ENCODE measurements at regions not wholly inside any gene's neighbourhood (a gene's known extent, or its start where the extent isn't known, plus 50 kb on each side); places are given as distances from the start of the nearest gene placed in this dataset.
A peak's percentile ranks its signal among the peaks of the same experiment; 100 is the strongest.

DNA sequence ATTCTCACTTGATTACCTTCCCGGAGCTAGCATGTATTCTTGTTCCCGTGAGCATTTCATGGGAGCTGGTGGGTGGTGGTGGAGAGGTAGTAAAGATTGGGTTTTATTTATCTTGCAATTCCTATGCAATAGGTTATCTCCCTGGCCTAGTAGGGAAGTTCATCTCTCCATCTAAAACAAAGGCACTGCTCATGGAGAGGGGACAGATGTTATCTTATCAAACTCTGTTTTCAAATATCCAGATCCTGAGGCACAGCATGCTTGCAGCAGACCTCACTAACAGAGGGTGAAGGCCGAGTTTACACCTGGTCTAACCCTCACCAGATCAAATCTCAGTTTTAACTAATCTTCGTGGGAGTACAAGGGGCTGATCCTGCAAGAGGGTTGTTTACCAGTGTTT, 98.9 kb downstream of the CYRIA start:
- DNase-seq (ENCODE audit: low read depth in 3 of 3, low spot score in 2 of 3): no peak

DNA sequence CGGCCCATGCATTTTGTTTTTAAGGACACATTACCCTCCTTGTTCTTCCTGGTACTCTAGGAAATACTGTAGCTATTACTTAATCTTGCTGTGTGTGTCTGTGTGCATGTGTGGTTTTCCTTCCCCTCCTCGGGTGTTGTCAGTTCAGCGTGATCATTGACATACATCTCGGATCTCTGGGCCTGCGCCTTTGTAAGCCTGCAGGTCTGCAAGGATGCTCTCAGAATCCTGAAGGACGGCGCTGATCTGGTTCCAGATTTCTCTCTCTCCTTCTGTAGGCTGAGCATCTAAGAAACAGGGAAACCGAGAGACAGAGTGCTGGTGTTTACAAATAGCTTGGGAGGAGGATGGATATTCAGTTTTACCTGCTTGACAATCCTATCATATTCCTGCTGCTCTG, 100.2 kb downstream of the CYRIA start:
- DNase-seq (ENCODE audit: low read depth in 3 of 3, low spot score in 2 of 3): no peak

GRCh38 chr2:16561676-16562075, 104.0 kb downstream of the CYRIA start:
- DNase-seq (ENCODE audit: low read depth in 3 of 3, low spot score in 2 of 3): no peak

GRCh38 chr2:16561251-16561650, 104.4 kb downstream of the CYRIA start:
- DNase-seq (ENCODE audit: low read depth in 3 of 3, low spot score in 2 of 3): no peak

GRCh38 chr2:16559278-16560067, 106.2 kb downstream of the CYRIA start:
- DNase-seq (ENCODE audit: low read depth in 3 of 3, low spot score in 2 of 3): no peak

DNA sequence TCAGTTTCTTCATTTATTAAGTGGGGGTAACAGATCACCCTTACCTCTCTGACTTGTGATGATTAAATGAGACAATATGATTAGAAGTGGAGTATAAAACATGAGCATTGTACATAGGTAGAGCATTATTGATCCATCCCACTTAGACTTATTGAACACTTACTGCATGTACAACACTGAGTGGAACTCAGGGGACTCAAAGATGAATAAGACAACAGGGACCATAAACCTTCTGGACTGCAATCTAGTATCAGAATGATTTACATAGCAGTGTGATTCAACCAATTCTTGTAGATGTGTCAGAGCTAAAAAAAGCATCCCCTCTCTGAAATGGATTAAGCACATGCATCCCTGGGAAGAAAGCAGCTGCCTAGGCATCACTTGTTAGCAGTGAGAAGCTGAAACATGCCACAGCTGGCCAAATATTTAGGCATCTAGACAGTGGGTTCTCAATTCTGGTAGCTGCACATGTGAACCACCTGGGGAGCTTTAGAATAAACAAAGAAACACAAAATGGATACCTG, 111.5 kb downstream of the CYRIA start:
- DNase-seq (ENCODE audit: low read depth in 3 of 3, low spot score in 2 of 3): no peak

DNA sequence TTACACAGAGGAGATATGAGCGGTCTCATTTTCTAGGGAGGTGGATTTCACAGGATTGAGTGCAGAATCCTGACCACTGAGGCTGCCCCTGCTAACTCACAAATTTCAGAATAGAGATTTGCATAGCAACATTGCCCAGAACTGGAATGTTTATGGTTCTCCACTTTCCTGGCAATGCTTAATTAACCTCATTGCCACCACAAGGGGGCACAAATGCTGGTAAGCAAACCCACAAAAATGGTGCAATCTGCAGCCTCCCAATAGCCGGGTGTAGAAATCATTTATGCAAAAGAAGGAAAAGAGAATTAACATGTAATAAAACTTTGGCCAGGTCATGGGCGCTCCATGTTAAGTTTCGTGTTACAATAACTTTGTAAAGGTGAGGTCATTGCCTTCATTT, 112.4 kb downstream of the CYRIA start:
- no peak for DNase-seq (ENCODE audit: low read depth in 3 of 3, low spot score in 2 of 3)

GRCh38 chr2:16552202-16552601, 113.4 kb downstream of the CYRIA start:
- DNase-seq (ENCODE audit: low read depth in 3 of 3, low spot score in 2 of 3): no peak

DNA sequence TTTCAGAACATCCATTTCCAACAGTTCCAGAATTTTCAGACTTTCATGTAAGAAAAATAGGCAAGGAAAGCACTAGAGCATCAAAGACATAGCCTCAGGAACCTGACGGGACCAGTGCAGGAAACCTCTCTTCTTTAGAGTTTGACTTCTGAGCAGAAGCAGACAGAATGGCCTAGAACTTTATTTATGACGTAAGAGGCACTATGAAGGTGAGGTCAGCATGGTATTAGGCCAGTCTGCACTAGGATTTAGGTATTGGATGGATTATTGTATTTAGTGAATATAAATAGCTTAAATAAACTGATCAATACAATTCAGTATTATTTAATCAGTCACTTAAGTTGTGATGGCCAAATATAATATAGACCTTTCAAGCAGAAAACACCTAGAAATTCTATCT, 117.6 kb downstream of the CYRIA start:
- DNase-seq (ENCODE audit: low read depth in 3 of 3, low spot score in 2 of 3): no peak

DNA sequence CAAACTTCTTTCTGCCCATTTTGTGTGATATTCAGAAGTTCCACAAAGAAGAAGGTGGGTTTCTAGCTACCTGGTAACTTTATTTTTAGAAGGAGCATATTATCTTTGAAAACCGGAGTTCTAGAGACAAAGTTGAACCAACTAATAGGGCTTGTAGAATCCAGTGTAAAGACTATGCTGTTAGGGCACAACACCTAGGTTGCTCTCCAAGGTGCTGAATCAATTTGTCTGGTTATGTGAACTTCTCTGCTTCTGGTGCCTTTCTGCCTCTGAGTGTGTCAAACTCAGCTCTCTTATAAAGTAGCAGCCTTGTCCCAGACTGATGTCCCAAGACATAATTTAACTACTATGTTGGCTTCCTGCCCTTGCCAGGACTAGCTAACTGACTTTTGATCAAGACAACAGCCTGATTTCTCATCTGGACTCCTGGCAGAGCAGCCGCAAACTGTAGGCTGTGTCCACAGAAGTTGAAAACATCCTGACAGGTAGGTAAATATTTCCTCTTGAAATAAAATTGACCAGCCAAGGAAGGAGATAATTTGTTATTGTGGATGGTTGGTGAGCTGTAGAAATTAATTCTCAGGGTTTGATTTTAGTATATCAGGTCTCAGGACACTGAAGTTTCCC, 119.4 kb downstream of the CYRIA start:
- peak; percentile 53 to 83 (median 81) for DNase-seq (ENCODE audit: low read depth in 3 of 3, low spot score in 2 of 3)

GRCh38 chr2:16538707-16539106, 126.9 kb downstream of the CYRIA start:
- DNase-seq (ENCODE audit: low read depth in 3 of 3, low spot score in 2 of 3): no peak

DNA sequence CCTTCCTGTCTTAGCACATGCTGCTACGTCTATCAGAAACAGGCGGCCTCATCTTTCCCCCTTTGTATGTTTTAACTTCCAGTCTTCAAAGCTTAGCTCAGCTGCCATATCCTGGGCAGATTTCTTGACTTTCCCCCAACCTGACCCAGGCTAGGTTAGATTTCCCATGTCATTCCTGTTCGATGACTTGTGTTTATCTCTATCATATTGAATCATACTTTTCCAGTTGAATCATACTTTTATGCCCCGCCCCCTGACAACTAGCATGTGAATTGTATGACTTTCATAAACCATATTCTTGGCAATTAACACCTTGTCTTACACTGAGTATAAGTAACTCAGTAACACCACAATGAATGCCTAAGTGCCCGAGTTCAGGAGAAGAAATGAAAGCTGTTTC, 128.3 kb downstream of the CYRIA start:
- DNase-seq (ENCODE audit: low read depth in 3 of 3, low spot score in 2 of 3): no peak

GRCh38 chr2:16526193-16526592, 139.4 kb downstream of the CYRIA start:
- no peak for DNase-seq (ENCODE audit: low read depth in 3 of 3, low spot score in 2 of 3)

- no peak for DNase-seq (ENCODE audit: low read depth in 3 of 3, low spot score in 2 of 3)
Measured at GRCh38 chr2:16525265-16525887, 140.3 kb downstream of the CYRIA start.

- no peak for DNase-seq (ENCODE audit: low read depth in 3 of 3, low spot score in 2 of 3)
Measured at GRCh38 chr2:16523711-16524110, 141.9 kb downstream of the CYRIA start.

- peak; percentile 33 to 63 (median 54) for DNase-seq (ENCODE audit: low read depth in 3 of 3, low spot score in 2 of 3)
Measured at GRCh38 chr2:16522031-16522831, 143.4 kb downstream of the CYRIA start.

GRCh38 chr2:16520891-16521290, 144.7 kb downstream of the CYRIA start:
- no peak for DNase-seq (ENCODE audit: low read depth in 3 of 3, low spot score in 2 of 3)

DNA sequence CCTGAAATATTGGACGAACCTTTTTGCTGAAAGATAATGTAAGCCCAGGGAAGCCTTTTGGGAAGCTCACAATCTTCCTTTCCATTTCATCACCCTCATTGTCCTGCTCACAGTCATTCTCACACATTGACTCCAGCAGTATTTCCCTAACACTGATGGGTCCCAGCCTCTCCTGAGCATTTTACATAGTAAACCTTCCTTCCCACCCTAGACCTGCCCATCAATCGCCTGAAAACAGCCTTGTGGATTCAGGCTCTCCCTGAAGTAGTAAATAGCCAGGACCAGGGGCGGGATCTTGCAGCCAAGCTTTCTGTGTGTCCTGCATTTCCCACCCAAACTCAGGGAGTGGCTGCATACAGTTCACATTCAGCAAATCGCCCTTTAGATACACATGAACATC, 149.9 kb downstream of the CYRIA start:
- DNase-seq (ENCODE audit: low read depth in 3 of 3, low spot score in 2 of 3): no peak

- DNase-seq (ENCODE audit: low read depth in 3 of 3, low spot score in 2 of 3): no peak
Measured at GRCh38 chr2:16513626-16514025, 152.0 kb downstream of the CYRIA start.

DNA sequence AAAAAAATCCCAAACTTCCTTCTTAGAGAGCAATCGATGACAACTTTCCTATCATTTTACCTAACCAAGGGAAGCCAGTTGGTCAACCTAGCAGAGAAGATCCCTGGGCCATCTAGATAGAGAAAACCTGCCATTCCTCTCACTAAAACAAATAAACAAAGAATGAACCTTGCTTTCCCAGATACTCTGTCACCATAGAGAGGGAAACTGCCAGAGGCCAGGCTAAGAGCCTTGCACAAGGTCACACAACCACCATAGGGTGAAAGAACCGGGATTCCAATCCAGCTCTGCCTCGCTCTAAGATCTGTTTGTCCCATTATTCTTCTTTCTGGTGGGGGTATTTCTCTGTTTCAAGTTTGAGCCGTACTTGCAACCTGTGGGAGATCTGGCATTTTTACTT, 154.6 kb downstream of the CYRIA start:
- DNase-seq (ENCODE audit: low read depth in 3 of 3, low spot score in 2 of 3): no peak

- DNase-seq (ENCODE audit: low read depth in 3 of 3, low spot score in 2 of 3): no peak
Measured at GRCh38 chr2:16509042-16509441, 156.6 kb downstream of the CYRIA start.
